ENCODE measurements at regions not wholly inside any gene's neighbourhood (a gene's known extent, or its start where the extent isn't known, plus 50 kb on each side); places are given as distances from the start of the nearest gene placed in this dataset.

- TF ChIP-seq, protein P1, sequence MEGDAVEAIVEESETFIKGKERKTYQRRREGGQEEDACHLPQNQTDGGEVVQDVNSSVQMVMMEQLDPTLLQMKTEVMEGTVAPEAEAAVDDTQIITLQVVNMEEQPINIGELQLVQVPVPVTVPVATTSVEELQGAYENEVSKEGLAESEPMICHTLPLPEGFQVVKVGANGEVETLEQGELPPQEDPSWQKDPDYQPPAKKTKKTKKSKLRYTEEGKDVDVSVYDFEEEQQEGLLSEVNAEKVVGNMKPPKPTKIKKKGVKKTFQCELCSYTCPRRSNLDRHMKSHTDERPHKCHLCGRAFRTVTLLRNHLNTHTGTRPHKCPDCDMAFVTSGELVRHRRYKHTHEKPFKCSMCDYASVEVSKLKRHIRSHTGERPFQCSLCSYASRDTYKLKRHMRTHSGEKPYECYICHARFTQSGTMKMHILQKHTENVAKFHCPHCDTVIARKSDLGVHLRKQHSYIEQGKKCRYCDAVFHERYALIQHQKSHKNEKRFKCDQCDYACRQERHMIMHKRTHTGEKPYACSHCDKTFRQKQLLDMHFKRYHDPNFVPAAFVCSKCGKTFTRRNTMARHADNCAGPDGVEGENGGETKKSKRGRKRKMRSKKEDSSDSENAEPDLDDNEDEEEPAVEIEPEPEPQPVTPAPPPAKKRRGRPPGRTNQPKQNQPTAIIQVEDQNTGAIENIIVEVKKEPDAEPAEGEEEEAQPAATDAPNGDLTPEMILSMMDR (IDR thresholded peaks at IDR 0.05; ENCODE audit: insufficient read depth, low read length, poor library complexity, severe bottlenecking) = no peak
- no peak for TF ChIP-seq EZH2phosphoT487 (conservative IDR thresholded peaks at IDR 0.05; ENCODE audit: low read length)
These were observed 157.8 kb downstream of the PDCD6IP start for GRCh38 chr3:33956206-33956605.
